GM19467 (cell line): ENCODE measurements at regions not wholly inside any gene's neighbourhood (a gene's known extent, or its start where the extent isn't known, plus 50 kb on each side); places are given as distances from the start of the nearest gene placed in this dataset.

ENCODE experiments used
- ATAC-seq: cut with Tn5 transposase; IDR thresholded peaks from one replicate; pipeline ENCODE4 v1.9.1; 2021; ENCODE audit warnings: mild to moderate bottlenecking, moderate library complexity; ENCODE audit not compliant: unreplicated experiment

GRCh38 chr3:72153477-72154314 is 368.7 kb upstream of the PROK2 start:
- no peak for ATAC-seq

- ATAC-seq: no peak
Observed at GRCh38 chr3:72152551-72153476, 367.9 kb upstream of the PROK2 start.

GRCh38 chr3:72151465-72152238 is 366.7 kb upstream of the PROK2 start:
- no peak for ATAC-seq

GRCh38 chr3:72150634-72151412 is 365.9 kb upstream of the PROK2 start:
- no peak for ATAC-seq

DNA sequence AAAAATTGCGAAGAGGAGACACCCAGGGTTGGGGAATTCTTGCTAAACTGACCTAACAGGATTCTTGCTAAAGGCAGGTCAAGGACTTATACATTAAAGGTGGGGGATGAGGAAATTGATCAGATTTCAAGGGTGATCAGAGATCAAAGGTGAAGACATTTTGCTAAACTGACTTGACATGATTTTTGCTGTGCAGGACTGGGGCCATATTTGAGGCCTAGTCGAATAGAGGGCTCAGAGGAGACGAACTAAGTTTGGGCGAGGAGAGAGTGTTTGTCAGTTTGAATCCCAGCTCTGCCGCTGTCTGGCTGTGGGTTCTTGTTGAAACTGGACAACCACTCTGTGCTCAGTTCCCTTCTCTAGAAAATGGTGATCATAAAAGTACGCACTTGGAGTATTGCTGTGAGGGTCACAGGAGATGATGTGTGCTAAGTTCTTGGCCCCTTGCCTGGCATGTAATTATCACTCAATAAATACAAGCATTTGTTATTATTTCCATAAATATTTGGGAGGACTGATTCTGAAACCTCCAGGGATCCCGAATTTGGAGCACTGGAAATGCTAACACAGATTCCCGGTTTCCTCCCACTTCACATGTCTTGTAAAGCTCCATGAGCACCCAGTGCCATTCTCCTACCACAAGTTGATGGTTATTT is 364.8 kb upstream of the PROK2 start:
- ATAC-seq: no peak

- no peak for ATAC-seq
Observed at GRCh38 chr3:72147600-72147999, 362.7 kb upstream of the PROK2 start.

- no peak for ATAC-seq
Observed at GRCh38 chr3:72145506-72146380, 360.8 kb upstream of the PROK2 start.

GRCh38 chr3:72144773-72145505 is 360.0 kb upstream of the PROK2 start:
- peak; percentile 66 for ATAC-seq

DNA sequence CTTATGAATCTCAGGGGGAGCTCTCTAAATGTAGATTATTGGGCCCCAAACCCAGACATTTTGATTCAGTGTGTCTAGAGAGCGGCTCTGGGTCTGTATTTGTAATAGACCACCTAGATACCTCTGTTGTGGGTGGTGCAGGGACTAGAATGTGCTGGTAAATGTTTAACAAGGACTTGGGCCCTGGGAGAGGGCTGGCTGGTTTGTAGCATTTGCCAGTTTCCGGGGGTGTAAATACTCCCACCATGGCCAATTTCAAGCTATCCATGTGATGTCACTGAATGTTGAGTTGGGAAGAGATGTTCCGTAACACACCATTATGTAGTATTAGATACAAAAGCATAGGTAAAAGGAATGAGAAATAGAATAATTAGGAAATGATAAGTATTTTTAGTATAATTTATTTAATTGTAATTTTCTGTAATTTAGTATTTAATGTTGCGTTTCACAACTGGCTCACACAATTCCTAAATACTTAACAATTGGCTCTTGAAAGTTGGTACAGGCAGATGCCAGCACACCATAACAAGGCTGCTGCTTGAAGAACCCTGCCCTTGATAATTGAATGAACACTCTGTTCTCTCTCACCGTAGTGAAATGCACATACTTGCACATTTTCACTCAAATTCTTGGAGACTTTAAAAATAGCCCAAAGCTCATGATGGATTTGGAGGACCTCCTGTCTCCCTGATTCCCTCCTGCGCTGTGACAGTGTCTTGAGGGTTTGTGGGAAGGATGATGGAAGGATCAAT is 359.2 kb upstream of the PROK2 start:
- ATAC-seq: no peak

GRCh38 chr3:72143322-72143721 is 358.4 kb upstream of the PROK2 start:
- no peak for ATAC-seq

- no peak for ATAC-seq
Observed at GRCh38 chr3:72142028-72142427, 357.1 kb upstream of the PROK2 start.

GRCh38 chr3:72141264-72141663 is 356.3 kb upstream of the PROK2 start:
- ATAC-seq: no peak

DNA sequence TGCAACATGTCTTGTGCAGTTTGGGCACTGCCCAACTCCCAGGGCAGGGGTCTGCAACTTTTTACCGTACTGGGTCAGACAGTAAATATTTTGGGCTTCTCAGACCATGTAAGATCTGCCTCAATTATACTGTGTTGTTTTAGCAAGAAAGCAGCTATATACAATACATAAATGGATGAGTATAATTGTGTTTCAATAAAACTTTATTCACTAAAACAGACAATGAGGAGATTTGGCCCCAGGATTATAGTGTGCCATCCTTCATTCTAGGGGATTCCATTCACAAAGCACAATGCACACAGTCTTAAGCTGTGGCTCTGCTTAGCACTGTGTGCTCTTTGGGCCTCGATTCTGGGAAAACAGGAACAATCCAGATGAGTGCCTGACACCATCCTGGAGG is 354.4 kb upstream of the PROK2 start:
- no peak for ATAC-seq

- no peak for ATAC-seq
Observed at GRCh38 chr3:72137865-72138861, 353.2 kb upstream of the PROK2 start.

DNA sequence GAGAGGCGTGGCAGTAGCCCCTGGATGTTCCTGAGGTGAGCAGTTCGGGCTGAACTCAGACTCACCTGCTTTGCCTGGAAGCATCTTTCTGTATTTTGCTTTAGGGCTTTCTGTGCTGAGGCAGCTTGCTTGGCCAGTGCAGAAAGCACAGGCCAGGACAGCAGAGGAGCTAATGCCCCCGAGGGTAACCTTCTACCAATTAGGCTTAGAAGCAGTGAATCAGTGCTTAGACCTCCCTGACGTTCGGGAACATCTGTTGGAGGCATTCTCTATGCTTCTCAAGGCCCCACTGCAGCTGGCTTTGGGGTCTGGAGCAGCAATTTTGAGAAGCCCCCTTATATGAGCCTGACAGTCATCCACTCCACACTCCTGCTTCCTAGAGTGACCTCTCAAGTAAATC is 350.7 kb upstream of the PROK2 start:
- no peak for ATAC-seq

DNA sequence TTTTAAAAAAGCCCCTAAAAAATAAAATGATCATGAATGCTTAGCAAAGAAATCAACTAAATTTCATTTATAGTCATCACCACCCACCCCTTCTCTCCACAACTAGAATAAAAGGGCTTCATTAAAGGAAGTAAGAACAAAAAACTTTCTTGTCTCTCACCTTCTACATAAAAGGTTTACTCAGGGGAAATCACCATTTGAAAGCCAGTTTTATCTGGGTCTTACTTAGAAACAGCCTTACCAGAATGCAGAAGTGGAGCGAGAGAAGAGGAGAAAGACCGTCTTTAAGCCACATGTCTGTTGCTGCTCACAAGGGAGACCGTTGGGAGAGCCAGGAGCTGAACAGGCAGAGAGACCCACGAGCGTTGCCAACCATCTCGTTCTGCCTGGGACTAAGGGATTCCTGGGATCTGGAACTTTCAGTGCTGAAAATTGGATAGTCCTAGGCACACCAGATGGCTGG is 350.1 kb upstream of the PROK2 start:
- ATAC-seq: no peak
